ENCODE measurements at regions not wholly inside any gene's neighbourhood (a gene's known extent, or its start where the extent isn't known, plus 50 kb on each side); places are given as distances from the start of the nearest gene placed in this dataset.

- no peak for TF ChIP-seq BCL3 (IDR thresholded peaks at IDR 0.05; ENCODE audit: borderline replicate concordance, insufficient read depth, low read depth, low read length, poor library complexity, severe bottlenecking)
- TF ChIP-seq BCL11A (IDR thresholded peaks at IDR 0.05; ENCODE audit: low read depth, low read length) = 0 out of 2 replicates have a peak, but pooled peaks have one; percentile 30
- TF ChIP-seq PML (IDR thresholded peaks at IDR 0.05; ENCODE audit: low read length) = no peak
- peak; percentile 45 for TF ChIP-seq ATF7 (IDR thresholded peaks at IDR 0.05; ENCODE audit: low read depth)
- TF ChIP-seq PAX5 (IDR thresholded peaks at IDR 0.05; ENCODE audit: borderline replicate concordance, low read depth, low read length) = 0 out of 2 replicates have a peak, but pooled peaks have one; percentile 24
- TF ChIP-seq E2F8 (IDR thresholded peaks at IDR 0.05; ENCODE audit: low read depth, partially characterized antibody) = no peak
- no peak for TF ChIP-seq ZBED1 (IDR thresholded peaks at IDR 0.05; ENCODE audit: borderline replicate concordance)
- TF ChIP-seq SUPT20H (IDR thresholded peaks at IDR 0.05; ENCODE audit: borderline replicate concordance, control insufficient read depth, low read depth, low read length) = no peak
- no peak for TF ChIP-seq ZNF24 (IDR thresholded peaks at IDR 0.05)
- no peak for TF ChIP-seq IRF4 (IDR thresholded peaks at IDR 0.05; ENCODE audit: low read depth, low read length)
- no peak for TF ChIP-seq NFXL1 (IDR thresholded peaks at IDR 0.05; ENCODE audit: borderline replicate concordance)
- TF ChIP-seq BHLHE40 (IDR thresholded peaks at IDR 0.05; ENCODE audit: borderline replicate concordance in 1 of 2, low read depth in 2 of 2, low read length in 1 of 2) = peak in 1 of 2 experiments; percentile 7; a peak in 1 of 4 replicates
- no peak for TF ChIP-seq STAT1 (conservative IDR thresholded peaks at IDR 0.05)
- TF ChIP-seq IKZF2 (IDR thresholded peaks at IDR 0.05) = peak; percentile 55 to 60; a peak in 2 of 4 replicates
- no peak for TF ChIP-seq JUND (IDR thresholded peaks at IDR 0.05; ENCODE audit: low read depth, low read length)
- TF ChIP-seq SMAD5 (IDR thresholded peaks at IDR 0.05; ENCODE audit: low read depth) = no peak
- TF ChIP-seq EP300 (IDR thresholded peaks at IDR 0.05; ENCODE audit: borderline replicate concordance in 1 of 2, control insufficient read depth in 1 of 2, low read depth in 2 of 2, low read length in 2 of 2) = 0 out of 4 replicates have a peak, but pooled peaks of 1 of the 2 experiments have one; percentile 14
- no peak for TF ChIP-seq EZH2 (IDR thresholded peaks at IDR 0.05; ENCODE audit: borderline replicate concordance, control insufficient read depth, low read depth, low read length)
- TF ChIP-seq NFYB (IDR thresholded peaks at IDR 0.05; ENCODE audit: insufficient read depth, low read depth, low read length) = no peak
Measured at GRCh38 chr2:215606219-215606618, 170.4 kb upstream of the FN1 start (continued).
